ENCODE measurements at regions not wholly inside any gene's neighbourhood (a gene's known extent, or its start where the extent isn't known, plus 50 kb on each side); places are given as distances from the start of the nearest gene placed in this dataset.

DNA sequence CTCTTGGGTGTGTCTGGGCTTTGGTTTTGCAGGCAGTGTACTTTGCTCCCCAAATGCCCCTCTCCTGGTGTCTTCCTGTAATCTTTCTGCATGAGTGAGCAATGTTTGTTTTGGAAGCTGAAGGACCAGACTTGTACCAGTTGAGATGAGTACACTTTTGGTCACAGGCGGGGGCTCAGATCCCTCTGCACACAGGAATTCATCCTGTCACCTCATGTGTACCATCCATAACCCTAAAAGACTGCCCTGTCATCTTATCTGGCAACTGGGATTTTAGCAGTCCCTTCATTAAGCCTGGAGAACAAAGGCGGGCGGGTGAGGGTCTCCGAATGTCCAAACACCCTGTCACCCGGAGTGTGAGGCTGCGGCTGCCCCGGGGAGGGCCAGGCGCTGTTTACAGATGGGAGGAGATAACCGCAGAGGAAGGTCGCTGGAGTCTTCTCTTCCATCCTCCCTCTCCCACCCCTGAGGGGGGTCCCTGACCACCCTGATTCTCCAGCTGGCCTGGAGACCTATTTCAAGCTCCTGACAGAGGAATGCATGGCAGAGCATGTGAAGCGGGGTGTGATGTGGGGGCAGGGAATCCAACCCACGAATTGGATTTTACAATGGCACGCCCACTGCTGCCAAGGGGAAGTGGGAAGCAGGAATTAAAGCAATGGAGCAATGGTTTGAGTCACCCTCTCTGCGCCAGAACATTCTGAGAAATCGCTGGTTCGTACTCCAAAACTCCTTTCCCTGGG is 158.2 kb upstream of the MYCN start:
- H2AFZ ChIP-seq (ENCODE audit: low read length) = no peak overlapping the region
- H3K9ac ChIP-seq (replicated peaks in 1 of 4; ENCODE audit: extremely low read depth in 1 of 4, low read depth in 3 of 4, low read length in 3 of 4) = no peak overlapping the region
- WGBS, 2 experiments (ENCODE audit: extremely low coverage in 1 of 2, insufficient coverage in 1 of 2, insufficient read length in 1 of 2, insufficient replicate concordance in 2 of 2, low coverage in 1 of 2, low lambda C conversion rate in 2 of 2, missing lambda C conversion rate in 1 of 2) = 87% methylated on average over 16 of the region's 16 CpGs; no CpG with 5 or more reads in 1 of the 2 experiments
- H3K27ac ChIP-seq (ENCODE audit: low read depth, low read length) = no peak overlapping the region
- H4K20me1 ChIP-seq (replicated peaks in 1 of 2; ENCODE audit: control insufficient read depth in 1 of 2, insufficient read depth in 2 of 2, low read length in 2 of 2) = no peaks in the 10 kb centered on the region
- no peaks in the 10 kb centered on the region for H3K4me1 ChIP-seq (replicated peaks in 1 of 4; ENCODE audit: control insufficient read depth in 3 of 4, insufficient read depth in 4 of 4, low read length in 3 of 4)
- no peak overlapping the region for H3K14ac ChIP-seq (ENCODE audit: insufficient read length)
- H2BK5ac ChIP-seq (ENCODE audit: low read depth, low read length) = no peak overlapping the region
- no peak overlapping the region for H2AK5ac ChIP-seq (ENCODE audit: low read depth, low read length)
- H3K4me3 ChIP-seq (ENCODE audit: extremely low read depth in 1 of 4, insufficient read depth in 2 of 4, low read depth in 3 of 4, low read length in 4 of 4) = no peak overlapping the region
- H3K23ac ChIP-seq (ENCODE audit: insufficient read length) = no peak overlapping the region
- no peak overlapping the region for H3K56ac ChIP-seq (replicated peaks; ENCODE audit: insufficient read length, low read depth, low read length)
- no peaks in the 10 kb centered on the region; a peak in 1 of 7 replicates for H3K27me3 ChIP-seq (replicated peaks in 1 of 4; ENCODE audit: control insufficient read depth in 3 of 4, extremely low read depth in 1 of 4, insufficient read depth in 3 of 4, low read length in 3 of 4)
- H3K4ac ChIP-seq (replicated peaks; ENCODE audit: insufficient read length, low read depth, low read length) = no peak overlapping the region
- no peaks in the 10 kb centered on the region for H3K79me1 ChIP-seq (ENCODE audit: low read depth, low read length)
- H4K91ac ChIP-seq (replicated peaks; ENCODE audit: insufficient read length, low read length) = no peak overlapping the region
- H2BK15ac ChIP-seq (ENCODE audit: low read length) = no peak overlapping the region
- no peak overlapping the region for H4K8ac ChIP-seq (ENCODE audit: extremely low read depth, insufficient read depth, low read length)
- H3K36me3 ChIP-seq (ENCODE audit: control insufficient read depth in 2 of 4, insufficient read depth in 4 of 4, low read length in 3 of 4) = no peaks in the 10 kb centered on the region
- CTCF ChIA-PET (ENCODE audit: partially characterized antibody) = interaction anchor here (0.7 to 2.8 kb wide), 14 partner anchors 9 to 343 kb away, joined by 3 to 11 read pairs (median 3); no protein-coding TSS in a partner anchor
- H2BK20ac ChIP-seq (ENCODE audit: low read length) = no peak overlapping the region
- DNase-seq (ENCODE audit: low read depth in 1 of 2, low spot score in 2 of 2) (no peak), FAIRE-seq (no peak)
- no peak overlapping the region for H3K18ac ChIP-seq (ENCODE audit: extremely low read depth, low read length)
- no peak for TF ChIP-seq CHD1 (IDR thresholded peaks at IDR 0.05; ENCODE audit: low read depth, low read length)
- TF ChIP-seq, protein P1, sequence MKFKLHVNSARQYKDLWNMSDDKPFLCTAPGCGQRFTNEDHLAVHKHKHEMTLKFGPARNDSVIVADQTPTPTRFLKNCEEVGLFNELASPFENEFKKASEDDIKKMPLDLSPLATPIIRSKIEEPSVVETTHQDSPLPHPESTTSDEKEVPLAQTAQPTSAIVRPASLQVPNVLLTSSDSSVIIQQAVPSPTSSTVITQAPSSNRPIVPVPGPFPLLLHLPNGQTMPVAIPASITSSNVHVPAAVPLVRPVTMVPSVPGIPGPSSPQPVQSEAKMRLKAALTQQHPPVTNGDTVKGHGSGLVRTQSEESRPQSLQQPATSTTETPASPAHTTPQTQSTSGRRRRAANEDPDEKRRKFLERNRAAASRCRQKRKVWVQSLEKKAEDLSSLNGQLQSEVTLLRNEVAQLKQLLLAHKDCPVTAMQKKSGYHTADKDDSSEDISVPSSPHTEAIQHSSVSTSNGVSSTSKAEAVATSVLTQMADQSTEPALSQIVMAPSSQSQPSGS (IDR thresholded peaks at IDR 0.05; ENCODE audit: low read length) = no peak
- TF ChIP-seq KDM5A (IDR thresholded peaks at IDR 0.05; ENCODE audit: low read length) = no peak
- no peak overlapping the region for H2BK120ac ChIP-seq (replicated peaks; ENCODE audit: low read depth, low read length)
- no peak overlapping the region for H3K4me2 ChIP-seq (ENCODE audit: insufficient read depth in 1 of 2, low read depth in 2 of 2, low read length in 2 of 2)
- POLR2A ChIA-PET (ENCODE audit: partially characterized antibody) = interaction anchor here (0.9 to 1.5 kb wide), 3 partner anchors 17 to 19 kb away, joined by 3 read pairs; no protein-coding TSS in a partner anchor
- H3K23me2 ChIP-seq (ENCODE audit: low read depth, low read length) = peaks cover 4% of the 10 kb centered on the region; the same call in 1 of the 2 replicates
- H3K79me2 ChIP-seq (ENCODE audit: control insufficient read depth in 1 of 2, insufficient read depth in 2 of 2, low read length in 2 of 2) = no peaks in the 10 kb centered on the region
- no peak overlapping the region for H4K5ac ChIP-seq (ENCODE audit: insufficient read length, low read depth, low read length)
- H3K9me3 ChIP-seq (ENCODE audit: insufficient read depth in 2 of 2, low read depth in 1 of 2, low read length in 1 of 2) = no peaks in the 10 kb centered on the region
- H2BK12ac ChIP-seq (ENCODE audit: low read depth, low read length) = no peak overlapping the region
